HS-5 (cell line): ENCODE measurements at regions not wholly inside any gene's neighbourhood (a gene's known extent, or its start where the extent isn't known, plus 50 kb on each side); places are given as distances from the start of the nearest gene placed in this dataset.
"Not testable (repeated sequence)": the region's sequence is repeated elsewhere in the genome, so short reads cannot be mapped to it uniquely, and the experiment has no call there.

ENCODE experiments used
- DNase-seq: peaks from one replicate; pipeline ENCODE4 v3.0.0-alpha.2; 2012; ENCODE audit warnings: low read depth

GRCh38 chr19:28434794-28435193 is 778.2 kb downstream of the UQCRFS1 start:
- DNase-seq, result not testable (repeated sequence)

- DNase-seq, result not testable (repeated sequence)
Observed at GRCh38 chr19:28434365-28434764, 778.6 kb downstream of the UQCRFS1 start.

GRCh38 chr19:28433166-28433565 is 779.8 kb downstream of the UQCRFS1 start:
- DNase-seq, result not testable (repeated sequence)

- no peak for DNase-seq
Observed at GRCh38 chr19:28430214-28430613, 782.7 kb downstream of the UQCRFS1 start.

GRCh38 chr19:28429356-28429755 is 783.6 kb downstream of the UQCRFS1 start:
- no peak for DNase-seq

- DNase-seq, result no peak
Observed at GRCh38 chr19:28428663-28429348, 784.1 kb downstream of the UQCRFS1 start.

- no peak for DNase-seq
Observed at GRCh38 chr19:28427376-28428083, 785.4 kb downstream of the UQCRFS1 start.

- no peak for DNase-seq
Observed at GRCh38 chr19:28426730-28427225, 786.2 kb downstream of the UQCRFS1 start.

- DNase-seq, result no peak
Observed at GRCh38 chr19:28426110-28426729, 786.7 kb downstream of the UQCRFS1 start.

- DNase-seq, result no peak
Observed at GRCh38 chr19:28425046-28425931, 787.7 kb downstream of the UQCRFS1 start.

- no peak for DNase-seq
Observed at GRCh38 chr19:28424662-28425045, 788.3 kb downstream of the UQCRFS1 start.

- no peak for DNase-seq
Observed at GRCh38 chr19:28424077-28424476, 788.9 kb downstream of the UQCRFS1 start.

- no peak for DNase-seq
Observed at GRCh38 chr19:28422791-28423650, 789.9 kb downstream of the UQCRFS1 start.

GRCh38 chr19:28422046-28422445 is 790.9 kb downstream of the UQCRFS1 start:
- no peak for DNase-seq

- no peak for DNase-seq
Observed at GRCh38 chr19:28420811-28421550, 792.0 kb downstream of the UQCRFS1 start.

GRCh38 chr19:28419312-28419711 is 793.6 kb downstream of the UQCRFS1 start:
- no peak for DNase-seq

GRCh38 chr19:28417361-28417760 is 795.6 kb downstream of the UQCRFS1 start:
- DNase-seq, result no peak

GRCh38 chr19:28416245-28416644 is 796.7 kb downstream of the UQCRFS1 start:
- DNase-seq, result no peak

GRCh38 chr19:28414748-28415147 is 798.2 kb downstream of the UQCRFS1 start:
- DNase-seq, result no peak

- DNase-seq, result no peak
Observed at GRCh38 chr19:28409859-28410258, 803.1 kb downstream of the UQCRFS1 start.
